H1 (cell line): ENCODE measurements at regions not wholly inside any gene's neighbourhood (a gene's known extent, or its start where the extent isn't known, plus 50 kb on each side); places are given as distances from the start of the nearest gene placed in this dataset.

Experiments
- CTCF ChIA-PET: fragments of 300-600 bp; sonication (Branson Sonifier 250); formaldehyde crosslinking; loops from one replicate; lab custom pipeline; 2021; ENCODE audit not compliant: partially characterized antibody; lab: Charles Lee
- POLR2A ChIA-PET: fragments of 300-600 bp; sonication (Branson Sonifier 250); formaldehyde crosslinking; loops from one replicate; lab custom pipeline; 2021; ENCODE audit warnings: inconsistent platforms; ENCODE audit not compliant: partially characterized antibody; lab: Charles Lee
- DNase-seq, 2 experiments: peaks; one replicate each; pipeline versions ENCODE4 v3.0.0 to v3.0.0-alpha.2; 2010 to 2022; ENCODE audit warnings: low spot score in 2 of 2, low read depth in 1 of 2, mixed read lengths in 1 of 2
- FAIRE-seq: peaks from 2 replicates; lab custom pipeline; 2011; peaks lifted over from hg19 to GRCh38; lab: Jason Lieb, UNC
- H2AFZ ChIP-seq: 2 replicates; pipeline ENCODE4 v1.8.1; 2012; ENCODE audit warnings: low read length, inconsistent platforms
- H2AK5ac ChIP-seq: 2 replicates; pipeline ENCODE4 v1.6.1; 2013; ENCODE audit warnings: low read depth, low read length
- H2BK120ac ChIP-seq: replicated peaks from 2 replicates; pipeline ENCODE3; 2013; ENCODE audit warnings: low read depth, low read length, inconsistent platforms
- H2BK12ac ChIP-seq: 2 replicates; pipeline ENCODE4 v1.6.1; 2013; ENCODE audit warnings: low read depth, low read length
- H2BK15ac ChIP-seq: 2 replicates; pipeline ENCODE4 v1.6.1; 2013; ENCODE audit warnings: low read length
- H2BK20ac ChIP-seq: 2 replicates; pipeline ENCODE4 v1.6.1; 2013; ENCODE audit warnings: low read length
- H2BK5ac ChIP-seq: 2 replicates; pipeline ENCODE4 v1.6.1; 2013; ENCODE audit warnings: low read depth, low read length
- H3K14ac ChIP-seq: 2 replicates; pipeline ENCODE4 v1.6.1; 2013; ENCODE audit warnings: inconsistent platforms; ENCODE audit not compliant: insufficient read length
- H3K18ac ChIP-seq: 2 replicates; pipeline ENCODE4 v1.6.1; 2013; ENCODE audit warnings: low read length; ENCODE audit errors: extremely low read depth
- H3K23ac ChIP-seq: 2 replicates; pipeline ENCODE4 v1.6.1; 2013; ENCODE audit warnings: inconsistent platforms; ENCODE audit not compliant: insufficient read length
- H3K23me2 ChIP-seq: 2 replicates; pipeline ENCODE4 v1.6.1; 2013; ENCODE audit warnings: low read depth, low read length
- H3K27ac ChIP-seq: 2 replicates; pipeline ENCODE4 v1.6.1; 2011; ENCODE audit warnings: low read depth, low read length, inconsistent platforms
- H3K27me3 ChIP-seq, 4 experiments: replicated peaks in 1 of 4; 1 replicate in 1 of 4; 2 replicates in 3 of 4; pipeline versions ENCODE4 v1.6.1 to v1.8.1; 2011 to 2013; ENCODE audit warnings: low read length in 3 of 4, mild to moderate bottlenecking in 3 of 4, inconsistent platforms in 2 of 4, mixed read lengths in 2 of 4, moderate library complexity in 1 of 4; ENCODE audit not compliant: control insufficient read depth in 3 of 4, insufficient read depth in 3 of 4; ENCODE audit errors: extremely low read depth in 1 of 4
- H3K36me3 ChIP-seq, 4 experiments: 2 replicates each; pipeline versions ENCODE4 v1.6.1 to v1.8.1; 2011 to 2013; ENCODE audit warnings: mild to moderate bottlenecking in 4 of 4, low read length in 3 of 4, moderate library complexity in 2 of 4, control low read depth in 1 of 4, inconsistent platforms in 1 of 4; ENCODE audit not compliant: insufficient read depth in 4 of 4, control insufficient read depth in 2 of 4
- H3K4ac ChIP-seq: replicated peaks from 2 replicates; pipeline ENCODE3; 2013; ENCODE audit warnings: low read length, low read depth, mixed read lengths, inconsistent platforms; ENCODE audit not compliant: insufficient read length
- H3K4me1 ChIP-seq, 4 experiments: replicated peaks in 1 of 4; 1 replicate in 1 of 4; 2 replicates in 3 of 4; pipeline versions ENCODE4 v1.6.1 to v1.8.1; 2011 to 2013; ENCODE audit warnings: low read length in 3 of 4, inconsistent platforms in 2 of 4, mixed read lengths in 1 of 4; ENCODE audit not compliant: insufficient read depth in 4 of 4, control insufficient read depth in 3 of 4
- H3K4me2 ChIP-seq, 2 experiments: 2 replicates each; pipeline versions ENCODE4 v1.6.1 to v1.8.1; 2011 to 2013; ENCODE audit warnings: low read depth in 2 of 2, low read length in 2 of 2, control low read depth in 1 of 2, inconsistent platforms in 1 of 2, mild to moderate bottlenecking in 1 of 2; ENCODE audit not compliant: insufficient read depth in 1 of 2
- H3K4me3 ChIP-seq, 4 experiments: fragments of 200-600, 300-600 bp in 1 of 4; sonication (generic), shearing (Covaris generic), sonication (Bioruptor Twin) in 1 of 4; 2 replicates each; pipeline versions ENCODE4 v1.5.1 to v1.8.1; 2011 to 2016; ENCODE audit warnings: low read length in 4 of 4, low read depth in 3 of 4, control low read depth in 2 of 4, inconsistent platforms in 2 of 4, mild to moderate bottlenecking in 2 of 4, mixed read lengths in 1 of 4, moderate library complexity in 1 of 4; ENCODE audit not compliant: insufficient read depth in 2 of 4; ENCODE audit errors: extremely low read depth in 1 of 4
- H3K56ac ChIP-seq: replicated peaks from 2 replicates; pipeline ENCODE3; 2013; ENCODE audit warnings: low read depth, mild to moderate bottlenecking, mixed read lengths, low read length, inconsistent platforms; ENCODE audit not compliant: insufficient read length
- H3K79me1 ChIP-seq: 2 replicates; pipeline ENCODE4 v1.6.1; 2013; ENCODE audit warnings: low read depth, low read length, control low read depth
- H3K79me2 ChIP-seq, 2 experiments: 2 replicates each; pipeline versions ENCODE4 v1.6.1 to v1.8.1; 2012 to 2013; ENCODE audit warnings: low read length in 2 of 2, mild to moderate bottlenecking in 2 of 2, inconsistent platforms in 1 of 2; ENCODE audit not compliant: insufficient read depth in 2 of 2, control insufficient read depth in 1 of 2
- H3K9ac ChIP-seq, 4 experiments: replicated peaks in 1 of 4; 1 replicate in 1 of 4; 2 replicates in 3 of 4; pipeline versions ENCODE4 v1.6.1 to v1.8.1; 2011 to 2013; ENCODE audit warnings: low read depth in 3 of 4, low read length in 3 of 4, control low read depth in 2 of 4, mild to moderate bottlenecking in 2 of 4, moderate library complexity in 2 of 4, inconsistent platforms in 1 of 4; ENCODE audit errors: extremely low read depth in 1 of 4
- H3K9me3 ChIP-seq, 2 experiments: 2 replicates each; pipeline versions ENCODE4 v1.6.1 to v1.8.1; 2012 to 2013; ENCODE audit warnings: mild to moderate bottlenecking in 2 of 2, moderate library complexity in 2 of 2, control low read depth in 1 of 2, inconsistent platforms in 1 of 2, low read depth in 1 of 2, low read length in 1 of 2, mixed read lengths in 1 of 2; ENCODE audit not compliant: insufficient read depth in 2 of 2
- H4K20me1 ChIP-seq, 2 experiments: replicated peaks in 1 of 2; 2 replicates each; pipeline versions ENCODE3 to v1.8.1; 2011 to 2013; ENCODE audit warnings: inconsistent platforms in 2 of 2, low read length in 2 of 2, mild to moderate bottlenecking in 1 of 2; ENCODE audit not compliant: insufficient read depth in 2 of 2, control insufficient read depth in 1 of 2
- H4K5ac ChIP-seq: 2 replicates; pipeline ENCODE4 v1.6.1; 2013; ENCODE audit warnings: low read length, low read depth, mixed read lengths, inconsistent platforms; ENCODE audit not compliant: insufficient read length
- H4K8ac ChIP-seq: 2 replicates; pipeline ENCODE4 v1.8.0; 2013; ENCODE audit warnings: mild to moderate bottlenecking, moderate library complexity, low read length, inconsistent platforms; ENCODE audit not compliant: insufficient read depth; ENCODE audit errors: extremely low read depth
- H4K91ac ChIP-seq: replicated peaks from 2 replicates; pipeline ENCODE3; 2013; ENCODE audit warnings: low read length, mixed read lengths, inconsistent platforms; ENCODE audit not compliant: insufficient read length
- CEBPB ChIP-seq: IDR thresholded peaks from 2 replicates; pipeline ENCODE4 v1.6.1; 2012; ENCODE audit warnings: low read depth, low read length
- KDM5A ChIP-seq: fragments of 200-600 bp; IDR thresholded peaks from 2 replicates; pipeline ENCODE4 v1.7.1; 2012; ENCODE audit warnings: mild to moderate bottlenecking, low read length, inconsistent platforms, mixed read lengths
- SP4 ChIP-seq: IDR thresholded peaks from 2 replicates; pipeline ENCODE4 v1.6.1; 2012; ENCODE audit warnings: low read length, inconsistent platforms
- SUZ12 ChIP-seq: fragments of 200-600 bp; sonication (generic); IDR thresholded peaks from 2 replicates; pipeline ENCODE4 v1.6.1; 2012; ENCODE audit warnings: mild to moderate bottlenecking, inconsistent platforms, low read length, moderate library complexity, mixed read lengths
- TAF7 ChIP-seq: optimal IDR thresholded peaks from 2 replicates; pipeline ENCODE3; 2011; ENCODE audit warnings: low read depth, mild to moderate bottlenecking, inconsistent platforms, low read length, moderate library complexity, borderline replicate concordance
- WGBS, 2 experiments: shearing (Covaris generic) in 1 of 2; methylation state at CpG; one replicate each; pipeline versions ENCODE4 v1.1.6 to v1.1.7; 2013 to 2015; ENCODE audit warnings: low lambda C conversion rate in 2 of 2, mixed read lengths in 2 of 2, inconsistent platforms in 1 of 2, low coverage in 1 of 2, missing lambda C conversion rate in 1 of 2; ENCODE audit not compliant: insufficient replicate concordance in 2 of 2, insufficient coverage in 1 of 2, insufficient read length in 1 of 2; ENCODE audit errors: extremely low coverage in 1 of 2, missing lambda C conversion rate in 1 of 2; 5-methylcytosine and 5-hydroxymethylcytosine counted together
- TF ChIP-seq, protein P1 (sequence below): IDR thresholded peaks from 2 replicates; pipeline ENCODE4 v1.6.1; 2012; ENCODE audit warnings: low read length, inconsistent platforms

DNA sequence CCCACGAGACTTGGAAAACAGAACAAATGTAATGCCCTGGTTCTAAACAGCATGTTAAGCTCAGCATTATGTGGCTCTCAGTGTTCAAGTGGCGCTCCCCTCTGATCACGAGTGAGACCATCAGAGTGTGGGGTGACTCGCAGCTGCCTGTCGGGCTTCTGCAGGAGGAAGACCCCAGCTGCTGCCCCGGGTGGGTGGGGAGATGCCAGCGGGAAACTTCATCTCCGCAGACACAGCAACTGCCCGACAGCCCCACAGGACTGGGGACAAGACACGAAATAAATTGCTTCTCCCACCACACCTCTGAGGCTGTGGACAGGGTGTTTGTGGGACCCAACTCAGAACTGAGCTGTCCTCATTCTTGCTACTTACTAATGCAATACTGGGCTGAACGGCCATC is 126.3 kb upstream of the KIF5B start:
- H3K23me2 ChIP-seq: no peaks in the 10 kb centered on the region
- H2BK120ac ChIP-seq: no peak overlapping the region
- 87% methylated on average over 11 of the region's 11 CpGs; no CpG with 5 or more reads in 1 of the 2 experiments for WGBS, 2 experiments
- no peak overlapping the region for H2BK15ac ChIP-seq
- H3K4me3 ChIP-seq: no peak overlapping the region
- no peak overlapping the region for H2BK5ac ChIP-seq
- H4K8ac ChIP-seq: no peak overlapping the region
- no peak overlapping the region for H3K4ac ChIP-seq
- H3K27ac ChIP-seq: no peak overlapping the region
- no peak overlapping the region for H3K9ac ChIP-seq
- TF ChIP-seq SP4 (no peak), TAF7 (no peak), KDM5A (no peak), SUZ12 (no peak), CEBPB (no peak)
- TF ChIP-seq, protein P1, sequence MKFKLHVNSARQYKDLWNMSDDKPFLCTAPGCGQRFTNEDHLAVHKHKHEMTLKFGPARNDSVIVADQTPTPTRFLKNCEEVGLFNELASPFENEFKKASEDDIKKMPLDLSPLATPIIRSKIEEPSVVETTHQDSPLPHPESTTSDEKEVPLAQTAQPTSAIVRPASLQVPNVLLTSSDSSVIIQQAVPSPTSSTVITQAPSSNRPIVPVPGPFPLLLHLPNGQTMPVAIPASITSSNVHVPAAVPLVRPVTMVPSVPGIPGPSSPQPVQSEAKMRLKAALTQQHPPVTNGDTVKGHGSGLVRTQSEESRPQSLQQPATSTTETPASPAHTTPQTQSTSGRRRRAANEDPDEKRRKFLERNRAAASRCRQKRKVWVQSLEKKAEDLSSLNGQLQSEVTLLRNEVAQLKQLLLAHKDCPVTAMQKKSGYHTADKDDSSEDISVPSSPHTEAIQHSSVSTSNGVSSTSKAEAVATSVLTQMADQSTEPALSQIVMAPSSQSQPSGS: no peak
- TF ChIP-seq, all 59 proteins: peak for 0
- Histone ChIP-seq H3K4me1 (no peaks in the 10 kb centered on the region), H3K23ac (no peak overlapping the region), H2AK5ac (no peak overlapping the region), H3K4me2 (no peak overlapping the region), H2BK12ac (no peak overlapping the region), H4K20me1 (no peaks in the 10 kb centered on the region), H3K27me3 (no peaks in the 10 kb centered on the region), H3K14ac (no peak overlapping the region), H3K79me2 (no peaks in the 10 kb centered on the region), H3K9me3 (no peaks in the 10 kb centered on the region), H3K56ac (no peak overlapping the region), H3K36me3 (no peaks in the 10 kb centered on the region), H2AFZ (no peak overlapping the region), H3K79me1 (no peaks in the 10 kb centered on the region), H3K18ac (no peak overlapping the region), H2BK20ac (no peak overlapping the region), H4K5ac (no peak overlapping the region), H4K91ac (no peak overlapping the region)
- FAIRE-seq (no peak), DNase-seq (no peak)
- ChIA-PET POLR2A (interaction anchor here (1.2 kb wide), 1 partner anchor 128 kb away, joined by 3 read pairs; no protein-coding TSS in a partner anchor), CTCF (interaction anchor here (1.2 kb wide), 1 partner anchor 9 kb away, joined by 3 read pairs; no protein-coding TSS in a partner anchor)
